Thymus (tissue), 11 donors: ENCODE measurements at regions not wholly inside any gene's neighbourhood (a gene's known extent, or its start where the extent isn't known, plus 50 kb on each side); places are given as distances from the start of the nearest gene placed in this dataset.
A peak's percentile ranks its signal among the peaks of the same experiment; 100 is the strongest.

Experiments used
- DNase-seq, 9 donors: peaks; one replicate each; pipeline ENCODE4 v3.0.0-alpha.2; 2013; ENCODE audit warnings: low spot score in 9 of 9, low read depth in 6 of 9, missing footprints in 1 of 9
- H3K27ac ChIP-seq, 2 donors: one replicate each; pipeline ENCODE4 v1.5.1; 2013; ENCODE audit warnings: control low read depth in 1 of 2, low read depth in 1 of 2, low read length in 1 of 2, mild to moderate bottlenecking in 1 of 2, moderate library complexity in 1 of 2
- H3K27me3 ChIP-seq, 2 donors: one replicate each; pipeline ENCODE4 v1.5.1; 2013; ENCODE audit warnings: low read length in 1 of 2; ENCODE audit not compliant: control insufficient read depth in 2 of 2, insufficient read depth in 1 of 2
- H3K36me3 ChIP-seq, 2 donors: one replicate each; pipeline ENCODE4 v1.5.1; 2013; ENCODE audit warnings: low read length in 1 of 2, mild to moderate bottlenecking in 1 of 2, moderate library complexity in 1 of 2; ENCODE audit not compliant: control insufficient read depth in 2 of 2, insufficient read depth in 2 of 2
- H3K4me1 ChIP-seq, 2 donors: one replicate each; pipeline ENCODE4 v1.5.1; 2013; ENCODE audit warnings: low read length in 2 of 2; ENCODE audit not compliant: control insufficient read depth in 2 of 2, insufficient read depth in 2 of 2
- H3K4me3 ChIP-seq, 2 donors: one replicate each; pipeline ENCODE4 v1.5.1; 2013; ENCODE audit warnings: low read length in 2 of 2, control low read depth in 1 of 2, mild to moderate bottlenecking in 1 of 2
- H3K9me3 ChIP-seq, 2 donors: one replicate each; pipeline ENCODE4 v1.5.1; 2013; ENCODE audit warnings: low read length in 1 of 2, mild to moderate bottlenecking in 1 of 2; ENCODE audit not compliant: control insufficient read depth in 2 of 2, insufficient read depth in 1 of 2
- WGBS: extraction: QIAGEN DNeasy Blood & Tissue Kit; methylation state at CpG from one replicate; pipeline ENCODE4 v1.1.7; 2013; 5-methylcytosine and 5-hydroxymethylcytosine counted together
- donor health status: healthy.

DNA sequence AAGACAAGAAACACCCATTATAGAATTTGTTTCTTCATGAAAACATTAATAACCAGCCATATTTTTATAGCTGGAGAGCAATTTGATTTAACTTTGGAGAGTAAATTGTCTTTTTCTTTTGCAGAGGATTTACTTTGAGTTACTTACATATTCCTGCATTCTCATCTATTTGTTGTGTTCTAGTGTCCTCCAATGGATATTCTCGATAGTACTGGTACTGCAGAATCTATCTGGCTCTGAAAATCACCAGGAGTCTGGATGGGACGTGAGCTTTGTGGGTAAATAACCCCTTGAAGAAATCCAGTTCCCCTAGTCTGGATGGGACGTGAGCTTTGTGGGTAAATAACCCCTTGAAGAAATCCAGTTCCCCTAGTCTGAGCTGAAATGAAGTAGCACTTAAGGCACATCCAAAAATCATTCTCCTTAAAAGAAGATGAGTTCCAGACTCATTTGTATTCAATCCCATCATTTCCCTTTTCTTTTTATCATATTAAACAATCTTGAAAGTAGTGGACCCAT is 294.1 kb upstream of the UBE2E2 start:
- Histone ChIP-seq H3K27me3 (no peaks in the 10 kb centered on the region), H3K4me1 (peaks cover 0 to 3% of the 10 kb centered on the region in 2 donors), H3K36me3 (no peaks in the 10 kb centered on the region), H3K27ac (no peak overlapping the region), H3K9me3 (no peaks in the 10 kb centered on the region), H3K4me3 (no peak overlapping the region)
- DNase-seq: no peak
- 92% methylated on average over 3 of the region's 3 CpGs for WGBS

DNA sequence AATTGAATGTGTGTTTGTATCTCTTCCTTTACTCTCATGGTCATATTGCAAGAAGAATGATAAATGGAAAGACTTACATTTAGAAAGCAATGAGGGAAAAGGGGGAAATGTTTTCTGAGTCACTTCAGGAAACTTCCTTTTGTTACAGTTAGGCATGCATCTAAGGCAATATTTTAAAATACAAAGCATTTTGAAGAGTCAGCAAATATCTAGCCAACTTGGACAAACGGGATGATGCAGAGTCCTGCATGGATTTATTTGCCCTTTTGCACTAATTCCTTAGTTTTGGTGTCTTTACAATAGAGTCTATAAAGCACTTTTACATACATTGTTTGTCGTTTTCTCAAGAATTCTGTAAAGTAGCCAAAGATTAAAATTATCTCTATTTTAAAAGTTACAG is 286.2 kb upstream of the UBE2E2 start:
- 88% methylated on average over 2 of the region's 2 CpGs for WGBS
- Histone ChIP-seq H3K36me3 (no peaks in the 10 kb centered on the region), H3K4me1 (no peaks in the 10 kb centered on the region), H3K4me3 (no peak overlapping the region), H3K27ac (no peak overlapping the region), H3K9me3 (no peaks in the 10 kb centered on the region), H3K27me3 (no peaks in the 10 kb centered on the region)
- DNase-seq: no peak

GRCh38 chr3:22920006-22920405 is 283.1 kb upstream of the UBE2E2 start:
- H3K9me3 ChIP-seq: no peaks in the 10 kb centered on the region
- H3K36me3 ChIP-seq: no peaks in the 10 kb centered on the region
- WGBS: 91% methylated on average over 3 of the region's 3 CpGs

DNA sequence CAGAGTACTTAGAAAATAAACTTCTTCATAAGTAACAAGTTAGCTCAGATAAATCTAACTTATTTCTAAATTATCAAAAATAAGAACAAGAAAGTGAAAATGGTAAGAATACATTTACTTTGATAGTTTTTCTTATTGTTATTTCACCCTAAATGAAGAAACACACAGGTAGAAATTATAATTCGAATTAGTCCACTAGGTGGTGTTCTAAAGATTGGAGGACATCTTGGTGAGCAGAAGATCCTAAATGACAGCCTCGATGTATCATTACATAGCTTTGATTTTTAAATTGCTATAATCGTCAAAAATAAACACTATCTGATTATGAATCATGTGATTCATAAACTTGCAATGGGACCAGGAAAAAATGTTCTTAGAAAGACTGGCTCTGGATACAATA is 280.8 kb upstream of the UBE2E2 start:
- WGBS: 56% methylated on average over 3 of the region's 3 CpGs
- DNase-seq: peak in 2 of 9 donors; percentile 1 to 39
- Histone ChIP-seq H3K9me3 (no peaks in the 10 kb centered on the region), H3K27me3 (no peaks in the 10 kb centered on the region), H3K4me3 (no peak overlapping the region), H3K36me3 (no peaks in the 10 kb centered on the region), H3K27ac (no peak overlapping the region), H3K4me1 (no peaks in the 10 kb centered on the region)

More at GRCh38 chr3:22920006-22920405, 283.1 kb upstream of the UBE2E2 start:
- no peak overlapping the region for H3K27ac ChIP-seq
- no peaks in the 10 kb centered on the region for H3K4me1 ChIP-seq
- no peaks in the 10 kb centered on the region for H3K27me3 ChIP-seq
- DNase-seq: no peak
- H3K4me3 ChIP-seq: no peak overlapping the region

DNA sequence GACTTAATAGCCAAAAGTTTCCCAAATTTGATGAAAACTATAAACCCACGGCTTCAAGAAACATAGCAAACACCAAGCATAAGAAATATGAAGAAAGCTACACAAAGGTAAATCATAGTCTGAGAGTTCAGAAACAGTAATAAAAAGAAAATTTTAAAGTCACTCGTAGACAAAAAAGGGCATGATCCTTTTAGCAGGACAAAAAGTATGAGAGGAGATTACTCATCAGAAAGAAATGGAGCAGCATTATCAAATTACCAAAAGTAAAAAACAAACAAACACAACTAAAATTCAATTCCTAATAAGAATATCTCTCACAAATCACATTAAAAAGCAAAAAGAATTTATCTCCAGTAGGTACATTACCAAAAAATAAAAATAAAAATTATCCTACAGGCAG is 279.4 kb upstream of the UBE2E2 start:
- Histone ChIP-seq H3K36me3 (no peaks in the 10 kb centered on the region), H3K27ac (no peak overlapping the region), H3K4me3 (no peak overlapping the region), H3K9me3 (no peaks in the 10 kb centered on the region), H3K27me3 (no peaks in the 10 kb centered on the region), H3K4me1 (no peaks in the 10 kb centered on the region)
- no peak for DNase-seq
- 94% methylated on average over 2 of the region's 2 CpGs for WGBS

GRCh38 chr3:22928216-22929110 is 274.7 kb upstream of the UBE2E2 start:
- Histone ChIP-seq H3K9me3 (no peaks in the 10 kb centered on the region), H3K4me3 (no peak overlapping the region), H3K4me1 (no peaks in the 10 kb centered on the region), H3K27me3 (no peaks in the 10 kb centered on the region), H3K36me3 (no peaks in the 10 kb centered on the region), H3K27ac (no peak overlapping the region)
- WGBS: 95% methylated on average over 8 of the region's 8 CpGs
- DNase-seq: no peak

DNA sequence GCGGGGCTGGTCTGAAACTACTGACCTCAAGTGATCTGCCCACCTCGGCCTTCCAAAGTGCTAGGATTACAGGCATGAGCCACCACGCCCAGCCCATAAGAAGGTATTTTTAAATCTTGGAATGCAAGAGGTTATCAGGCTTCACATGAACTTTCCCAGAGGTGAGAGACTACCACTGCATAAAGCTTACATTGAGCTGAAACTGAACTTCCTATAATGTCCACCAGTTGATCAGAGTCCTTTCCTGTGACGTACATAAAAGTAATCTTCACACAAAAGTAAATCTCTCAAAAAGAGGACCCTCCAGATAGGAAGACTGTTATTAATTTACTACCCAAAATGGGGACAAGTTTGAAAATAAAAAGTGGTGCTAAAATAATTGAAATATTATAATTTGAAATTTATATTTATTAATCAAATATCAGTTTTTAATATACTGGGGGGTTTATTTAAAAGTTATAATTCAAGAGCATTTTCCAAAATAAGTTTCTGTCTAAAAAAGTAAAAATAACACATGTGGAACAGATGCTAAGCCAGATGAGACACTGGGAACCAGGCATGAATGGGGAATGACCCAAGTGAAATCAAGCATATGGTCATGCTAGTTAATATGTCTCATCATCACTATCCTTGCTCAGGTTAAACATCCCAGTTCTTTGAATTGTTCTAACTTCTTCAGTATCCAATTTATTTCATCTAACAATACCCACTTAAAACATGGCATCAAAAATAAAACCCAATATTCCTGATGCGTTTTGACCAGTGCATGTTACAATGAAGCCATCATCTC is 269.9 kb upstream of the UBE2E2 start:
- Histone ChIP-seq H3K27me3 (no peaks in the 10 kb centered on the region), H3K4me1 (no peaks in the 10 kb centered on the region), H3K27ac (no peak overlapping the region), H3K9me3 (no peaks in the 10 kb centered on the region), H3K4me3 (no peak overlapping the region), H3K36me3 (no peaks in the 10 kb centered on the region)
- DNase-seq: no peak
- WGBS: 97% methylated on average over 5 of the region's 5 CpGs

DNA sequence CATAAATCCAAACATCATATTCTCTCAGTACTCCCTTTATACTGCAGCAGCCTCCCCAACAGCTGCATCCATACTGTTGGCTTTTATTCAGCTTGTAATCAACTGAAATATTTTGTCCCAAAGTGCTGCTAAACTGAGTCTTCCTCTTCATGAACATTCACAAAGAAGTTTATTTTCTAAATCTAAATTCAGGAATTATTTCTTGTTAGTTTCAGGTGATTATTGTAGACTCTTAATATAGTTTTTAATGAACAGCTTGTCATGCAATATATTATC is 269.3 kb upstream of the UBE2E2 start:
- Histone ChIP-seq H3K36me3 (no peaks in the 10 kb centered on the region), H3K4me3 (no peak overlapping the region), H3K4me1 (no peaks in the 10 kb centered on the region), H3K27me3 (no peaks in the 10 kb centered on the region), H3K27ac (no peak overlapping the region), H3K9me3 (no peaks in the 10 kb centered on the region)
- no peak for DNase-seq

GRCh38 chr3:22935040-22935439 is 268.1 kb upstream of the UBE2E2 start:
- Histone ChIP-seq H3K27me3 (no peaks in the 10 kb centered on the region), H3K9me3 (no peaks in the 10 kb centered on the region), H3K4me3 (no peak overlapping the region), H3K36me3 (no peaks in the 10 kb centered on the region), H3K27ac (no peak overlapping the region), H3K4me1 (no peaks in the 10 kb centered on the region)
- 98% methylated on average over 2 of the region's 2 CpGs for WGBS
- no peak for DNase-seq
